Endothelial cell (in vitro differentiated cells): ENCODE measurements at regions not wholly inside any gene's neighbourhood (a gene's known extent, or its start where the extent isn't known, plus 50 kb on each side); places are given as distances from the start of the nearest gene placed in this dataset.

Experiments used
- DNase-seq: peaks from one replicate; pipeline ENCODE4 v3.0.0; 2021; ENCODE audit warnings: low spot score
- H3K27ac Mint-ChIP-seq: one replicate; pipeline ENCODE4 v1.8.0; 2021; ENCODE audit warnings: mixed read lengths, inconsistent platforms; ENCODE audit not compliant: unreplicated experiment
- H3K27me3 Mint-ChIP-seq: one replicate; pipeline ENCODE4 v1.8.0; 2021; ENCODE audit warnings: mild to moderate bottlenecking, moderate library complexity, mixed read lengths, inconsistent platforms; ENCODE audit not compliant: unreplicated experiment
- H3K36me3 Mint-ChIP-seq: one replicate; pipeline ENCODE4 v1.8.0; 2021; ENCODE audit warnings: mild to moderate bottlenecking, low read depth, mixed read lengths, inconsistent platforms; ENCODE audit not compliant: unreplicated experiment
- H3K4me1 Mint-ChIP-seq: one replicate; pipeline ENCODE4 v1.8.0; 2021; ENCODE audit warnings: mild to moderate bottlenecking, mixed read lengths, inconsistent platforms; ENCODE audit not compliant: unreplicated experiment
- H3K4me3 Mint-ChIP-seq: one replicate; pipeline ENCODE4 v1.8.0; 2021; ENCODE audit warnings: mild to moderate bottlenecking, mixed read lengths, inconsistent platforms; ENCODE audit not compliant: unreplicated experiment
- H3K9me3 Mint-ChIP-seq: one replicate; pipeline ENCODE4 v1.8.0; 2021; ENCODE audit warnings: mixed read lengths, inconsistent platforms; ENCODE audit not compliant: unreplicated experiment
- TF ChIP-seq, protein P1 (sequence below): fragments of 200-600 bp; sonication (generic); IDR thresholded peaks from one replicate; pipeline ENCODE4 v1.5.0; 2021; ENCODE audit warnings: antibody characterized with exemption; ENCODE audit not compliant: unreplicated experiment

DNA sequence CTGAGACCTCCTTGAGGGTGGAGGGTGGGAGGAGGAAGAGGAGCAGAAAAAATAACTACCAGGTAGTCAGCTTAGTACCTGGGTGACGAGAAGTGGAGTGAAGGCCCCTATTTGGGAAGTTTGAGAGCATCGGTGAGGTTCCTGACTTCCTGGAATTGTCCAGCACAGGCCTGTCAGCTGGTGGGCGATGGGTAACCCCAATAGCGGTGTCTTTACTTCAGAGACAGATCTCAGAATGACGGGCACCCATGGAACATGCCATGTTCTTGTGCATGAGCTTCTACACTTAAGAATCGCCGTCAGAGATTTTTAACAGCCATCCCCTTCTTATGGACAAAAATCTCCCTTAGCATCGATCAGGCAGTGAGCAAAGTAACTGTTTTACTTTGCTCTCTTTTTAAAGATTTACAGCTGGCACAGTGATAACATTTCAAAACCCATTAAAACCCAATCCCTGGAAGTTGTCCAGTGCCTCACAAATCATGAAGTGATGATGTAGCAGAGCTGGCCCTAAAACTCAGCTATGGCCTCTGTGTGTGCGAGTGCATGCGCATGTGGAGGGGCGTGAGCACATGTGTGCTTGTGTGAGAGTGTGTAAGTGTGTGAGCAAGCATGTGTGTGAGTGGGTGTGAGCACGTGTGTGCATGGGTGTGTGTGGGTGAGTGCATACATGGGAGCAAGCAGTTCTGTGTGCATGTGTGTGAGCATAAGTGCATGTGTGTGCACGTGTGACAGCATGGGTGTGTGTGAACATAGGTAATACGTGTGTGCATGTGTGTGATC is 85.2 kb downstream of the DLL1 start:
- TF ChIP-seq, protein P1, sequence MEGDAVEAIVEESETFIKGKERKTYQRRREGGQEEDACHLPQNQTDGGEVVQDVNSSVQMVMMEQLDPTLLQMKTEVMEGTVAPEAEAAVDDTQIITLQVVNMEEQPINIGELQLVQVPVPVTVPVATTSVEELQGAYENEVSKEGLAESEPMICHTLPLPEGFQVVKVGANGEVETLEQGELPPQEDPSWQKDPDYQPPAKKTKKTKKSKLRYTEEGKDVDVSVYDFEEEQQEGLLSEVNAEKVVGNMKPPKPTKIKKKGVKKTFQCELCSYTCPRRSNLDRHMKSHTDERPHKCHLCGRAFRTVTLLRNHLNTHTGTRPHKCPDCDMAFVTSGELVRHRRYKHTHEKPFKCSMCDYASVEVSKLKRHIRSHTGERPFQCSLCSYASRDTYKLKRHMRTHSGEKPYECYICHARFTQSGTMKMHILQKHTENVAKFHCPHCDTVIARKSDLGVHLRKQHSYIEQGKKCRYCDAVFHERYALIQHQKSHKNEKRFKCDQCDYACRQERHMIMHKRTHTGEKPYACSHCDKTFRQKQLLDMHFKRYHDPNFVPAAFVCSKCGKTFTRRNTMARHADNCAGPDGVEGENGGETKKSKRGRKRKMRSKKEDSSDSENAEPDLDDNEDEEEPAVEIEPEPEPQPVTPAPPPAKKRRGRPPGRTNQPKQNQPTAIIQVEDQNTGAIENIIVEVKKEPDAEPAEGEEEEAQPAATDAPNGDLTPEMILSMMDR = no peak
- peaks cover 12% of the 10 kb centered on the region for H3K27me3 Mint-ChIP-seq
- H3K36me3 Mint-ChIP-seq = peaks cover 5% of the 10 kb centered on the region
- no peaks in the 10 kb centered on the region for H3K9me3 Mint-ChIP-seq
- H3K4me1 Mint-ChIP-seq = no peaks in the 10 kb centered on the region
- H3K4me3 Mint-ChIP-seq = peak overlapping the region; percentile 3
- DNase-seq = no peak
- peak overlapping the region; percentile 7 for H3K27ac Mint-ChIP-seq

DNA sequence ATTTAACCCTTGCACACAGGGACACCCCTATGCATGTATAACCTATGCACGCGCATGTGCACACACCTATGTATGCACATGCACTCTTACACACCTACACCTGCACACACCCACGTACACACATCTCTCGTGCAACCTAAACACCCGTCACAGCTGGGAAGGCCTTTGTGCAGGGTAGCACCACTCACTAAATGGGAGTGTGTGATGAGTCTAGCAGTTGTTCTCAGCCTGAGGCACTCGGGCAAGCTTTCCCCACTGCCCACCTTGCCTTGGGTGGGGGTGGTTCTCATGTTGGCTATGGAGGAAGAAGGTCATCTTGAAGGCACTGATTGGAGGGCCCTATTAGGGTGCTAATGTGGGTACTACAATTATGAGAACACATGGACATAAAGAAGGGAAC is 85.8 kb downstream of the DLL1 start:
- no peak overlapping the region for H3K27ac Mint-ChIP-seq
- H3K9me3 Mint-ChIP-seq = no peaks in the 10 kb centered on the region
- TF ChIP-seq, protein P1 = no peak
- DNase-seq = no peak
- H3K4me1 Mint-ChIP-seq = no peaks in the 10 kb centered on the region
- peaks cover 5% of the 10 kb centered on the region for H3K36me3 Mint-ChIP-seq
- H3K27me3 Mint-ChIP-seq = peaks cover 7% of the 10 kb centered on the region
- no peak overlapping the region for H3K4me3 Mint-ChIP-seq

DNA sequence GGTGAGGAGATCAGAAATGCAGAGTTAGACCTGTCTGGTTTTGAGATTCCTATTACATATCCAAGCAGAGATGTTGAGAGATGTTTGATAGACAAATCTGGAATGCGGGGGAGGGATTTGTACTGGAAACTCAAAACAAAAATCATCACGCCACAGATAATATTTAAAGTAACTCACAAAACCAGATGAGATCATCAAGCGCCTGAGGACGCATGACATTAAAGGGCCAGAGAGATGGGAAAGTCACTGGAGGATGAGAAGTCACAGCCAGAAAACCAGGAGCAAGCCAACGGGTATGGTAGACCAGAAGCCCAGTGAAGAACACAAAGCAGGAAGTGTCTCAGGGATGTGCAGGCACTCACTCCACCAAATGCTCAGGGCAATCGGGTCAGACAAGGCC is 87.7 kb downstream of the DLL1 start:
- no peak overlapping the region for H3K4me3 Mint-ChIP-seq
- peaks cover 5% of the 10 kb centered on the region for H3K36me3 Mint-ChIP-seq
- DNase-seq = no peak
- peaks cover 7% of the 10 kb centered on the region for H3K27me3 Mint-ChIP-seq
- H3K9me3 Mint-ChIP-seq = no peaks in the 10 kb centered on the region
- H3K27ac Mint-ChIP-seq = no peak overlapping the region
- no peaks in the 10 kb centered on the region for H3K4me1 Mint-ChIP-seq
- TF ChIP-seq, protein P1 = no peak

DNA sequence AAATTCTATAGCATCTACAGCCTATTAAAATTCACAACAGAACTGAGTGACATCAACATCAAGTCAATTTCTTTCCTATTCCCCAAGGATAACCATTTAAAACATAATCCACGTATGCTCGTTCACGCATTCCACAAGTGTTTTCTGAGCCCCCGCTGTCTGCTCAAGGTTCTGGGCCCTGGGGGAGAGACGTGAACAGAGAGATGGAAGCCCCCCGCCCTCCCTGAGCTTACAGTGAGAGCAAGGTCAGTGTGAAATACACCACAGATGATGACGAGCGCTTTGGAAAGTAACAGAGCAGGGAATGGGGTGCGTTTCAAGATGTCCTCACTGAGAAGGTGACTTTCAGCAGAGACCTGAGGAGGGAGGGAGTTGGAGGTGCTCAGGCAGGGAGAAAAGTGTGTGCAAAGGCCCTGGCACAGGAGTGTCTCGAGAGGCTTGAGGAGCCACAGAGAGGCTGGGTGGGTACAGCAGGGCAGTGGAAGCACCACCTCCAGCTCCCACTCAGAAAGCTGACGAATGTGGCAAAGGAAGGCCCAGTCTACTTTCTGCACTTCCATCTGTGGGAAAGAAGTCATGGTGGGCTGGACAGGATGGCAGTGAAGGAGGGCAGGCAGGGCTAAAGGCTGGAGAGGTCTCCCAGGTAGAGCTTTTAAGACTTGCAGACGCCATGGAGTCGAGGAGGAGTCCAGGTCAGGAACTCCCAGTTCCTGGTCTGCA is 88.3 kb downstream of the DLL1 start:
- Mint-ChIP-seq H3K27me3 (peaks cover 7% of the 10 kb centered on the region), H3K36me3 (peaks cover 5% of the 10 kb centered on the region), H3K4me1 (no peaks in the 10 kb centered on the region), H3K9me3 (no peaks in the 10 kb centered on the region), H3K4me3 (no peak overlapping the region), H3K27ac (no peak overlapping the region)
- TF ChIP-seq, protein P1 = no peak
- DNase-seq = no peak

DNA sequence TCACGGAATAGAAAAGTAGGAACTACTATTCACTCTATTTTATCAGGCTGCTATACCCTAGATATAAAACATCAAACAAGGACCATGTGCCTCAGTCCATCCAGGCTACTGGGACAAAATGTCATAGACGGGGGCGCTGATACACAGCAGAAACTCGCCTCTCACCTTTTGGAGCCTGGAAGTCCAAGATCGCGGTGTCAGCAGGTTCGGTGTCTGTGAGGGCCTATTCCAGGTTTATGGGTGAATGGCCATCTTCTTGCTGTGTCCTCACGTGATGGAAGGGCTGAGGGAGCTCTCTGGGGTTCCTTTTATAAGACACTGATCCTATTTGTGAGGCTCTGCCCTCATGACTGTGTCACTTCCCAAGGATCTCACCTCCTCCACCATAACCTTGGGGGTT is 89.5 kb downstream of the DLL1 start:
- no peaks in the 10 kb centered on the region for H3K9me3 Mint-ChIP-seq
- no peak overlapping the region for H3K4me3 Mint-ChIP-seq
- no peaks in the 10 kb centered on the region for H3K4me1 Mint-ChIP-seq
- DNase-seq = no peak
- H3K27ac Mint-ChIP-seq = no peak overlapping the region
- TF ChIP-seq, protein P1 = no peak
- peaks cover 6% of the 10 kb centered on the region for H3K27me3 Mint-ChIP-seq
- peaks cover 5% of the 10 kb centered on the region for H3K36me3 Mint-ChIP-seq
